ENCODE measurements at regions not wholly inside any gene's neighbourhood (a gene's known extent, or its start where the extent isn't known, plus 50 kb on each side); places are given as distances from the start of the nearest gene placed in this dataset.

GRCh38 chr9:13705918-13706317 is 426.4 kb upstream of the MPDZ start:
- DNase-seq = no peak

GRCh38 chr9:13705373-13705772 is 425.9 kb upstream of the MPDZ start:
- no peak for DNase-seq

GRCh38 chr9:13690595-13690994 is 411.1 kb upstream of the MPDZ start:
- no peak for DNase-seq

- DNase-seq = no peak
Measured at GRCh38 chr9:13689925-13690324, 410.4 kb upstream of the MPDZ start.

- DNase-seq = no peak
Measured at GRCh38 chr9:13688990-13689600, 409.6 kb upstream of the MPDZ start.

- DNase-seq = no peak
Measured at GRCh38 chr9:13688223-13688989, 408.9 kb upstream of the MPDZ start.

- no peak for DNase-seq
Measured at GRCh38 chr9:13684656-13685055, 405.2 kb upstream of the MPDZ start.

- DNase-seq = no peak
Measured at GRCh38 chr9:13677801-13678200, 398.3 kb upstream of the MPDZ start.

- no peak for DNase-seq
Measured at GRCh38 chr9:13675638-13676000, 396.1 kb upstream of the MPDZ start.

GRCh38 chr9:13674926-13675637 is 395.6 kb upstream of the MPDZ start:
- no peak for DNase-seq

GRCh38 chr9:13673348-13673747 is 393.9 kb upstream of the MPDZ start:
- no peak for DNase-seq

GRCh38 chr9:13665418-13666066 is 386.1 kb upstream of the MPDZ start:
- DNase-seq = no peak

- no peak for DNase-seq
Measured at GRCh38 chr9:13661014-13661413, 381.5 kb upstream of the MPDZ start.

- no peak for DNase-seq
Measured at GRCh38 chr9:13651969-13652663, 372.6 kb upstream of the MPDZ start.

- DNase-seq = no peak
Measured at GRCh38 chr9:13651526-13651925, 372.0 kb upstream of the MPDZ start.

- DNase-seq = no peak
Measured at GRCh38 chr9:13648676-13649075, 369.2 kb upstream of the MPDZ start.

GRCh38 chr9:13648068-13648467 is 368.6 kb upstream of the MPDZ start:
- no peak for DNase-seq

- DNase-seq = no peak
Measured at GRCh38 chr9:13646500-13647021, 367.1 kb upstream of the MPDZ start.

GRCh38 chr9:13645557-13645956 is 366.1 kb upstream of the MPDZ start:
- no peak for DNase-seq

- DNase-seq = no peak
Measured at GRCh38 chr9:13644675-13645074, 365.2 kb upstream of the MPDZ start.

GRCh38 chr9:13642646-13643045 is 363.2 kb upstream of the MPDZ start:
- no peak for DNase-seq

GRCh38 chr9:13629067-13629466 is 349.6 kb upstream of the MPDZ start:
- no peak for DNase-seq

GRCh38 chr9:13628526-13628925 is 349.0 kb upstream of the MPDZ start:
- DNase-seq = no peak

Measured in NCI-H1105 (cell line).